IMR-90 (cell line): ENCODE measurements at regions not wholly inside any gene's neighbourhood (a gene's known extent, or its start where the extent isn't known, plus 50 kb on each side); places are given as distances from the start of the nearest gene placed in this dataset.
A peak's percentile ranks its signal among the peaks of the same experiment; 100 is the strongest.

Source experiments
- ATAC-seq: fragments of 200-7000 bp; cut with Tn5 transposase; 2 replicates; pipeline ENCODE4 v1.9.1; 2020; ENCODE audit warnings: low read depth, mild to moderate bottlenecking, moderate library complexity
- BruUV-seq: library from RNA; stranded (reverse); fragments of 400-500 nt; replicated peaks from 2 replicates; lab custom pipeline; 2021; lab: Mats Ljungman, UMichigan
- CTCF ChIA-PET: fragments of 300-600 bp; formaldehyde crosslinking; extraction: SDS; loops from one replicate; lab custom pipeline; 2021; ENCODE audit warnings: antibody characterized with exemption; lab: Yijun Ruan, JAX
- POLR2A ChIA-PET: fragments of 300-600 bp; sonication (Branson Sonifier 250); formaldehyde crosslinking; loops from one replicate; lab custom pipeline; 2022; ENCODE audit warnings: antibody characterized with exemption; ENCODE audit not compliant: unreplicated experiment; lab: Charles Lee
- DNase-seq: peaks from one replicate; pipeline ENCODE4 v3.0.0; 2013
- H2AFZ ChIP-seq: replicated peaks from 2 replicates; pipeline ENCODE3; 2013; ENCODE audit warnings: low read length, mild to moderate bottlenecking; ENCODE audit not compliant: poor library complexity
- H2AK5ac ChIP-seq: 2 replicates; pipeline ENCODE4 v1.6.1; 2013; ENCODE audit warnings: low read depth, low read length, inconsistent platforms
- H2AK9ac ChIP-seq: replicated peaks from 2 replicates; pipeline ENCODE3; 2013; ENCODE audit warnings: mild to moderate bottlenecking, low read depth, low read length, moderate library complexity; ENCODE audit not compliant: poor library complexity
- H2BK120ac ChIP-seq: 2 replicates; pipeline ENCODE4 v1.6.1; 2013; ENCODE audit warnings: low read depth, low read length, inconsistent platforms
- H2BK15ac ChIP-seq: 3 replicates; pipeline ENCODE4 v1.6.1; 2013; ENCODE audit warnings: low read depth, low read length, inconsistent platforms
- H2BK20ac ChIP-seq: 2 replicates; pipeline ENCODE4 v1.6.1; 2013; ENCODE audit warnings: low read depth, mild to moderate bottlenecking, inconsistent platforms, low read length, moderate library complexity
- H2BK5ac ChIP-seq: 2 replicates; pipeline ENCODE4 v1.6.1; 2013; ENCODE audit warnings: mild to moderate bottlenecking, low read depth, low read length, inconsistent platforms; ENCODE audit not compliant: poor library complexity, severe bottlenecking
- H3K14ac ChIP-seq: replicated peaks from 2 replicates; pipeline ENCODE4 v1.6.1; 2013; ENCODE audit warnings: low read depth, low read length, inconsistent platforms
- H3K18ac ChIP-seq: 2 replicates; pipeline ENCODE4 v1.6.1; 2013; ENCODE audit warnings: low read depth, low read length, control low read depth
- H3K23ac ChIP-seq: 2 replicates; pipeline ENCODE4 v1.6.1; 2013; ENCODE audit warnings: low read depth, low read length, inconsistent platforms
- H3K27ac ChIP-seq: 2 replicates; pipeline ENCODE4 v1.5.1; 2013; ENCODE audit warnings: mild to moderate bottlenecking, control low read depth, low read length; ENCODE audit not compliant: insufficient read depth
- H3K27me3 ChIP-seq: 2 replicates; pipeline ENCODE4 v1.6.1; 2013; ENCODE audit warnings: low read length; ENCODE audit not compliant: control insufficient read depth, insufficient read depth
- H3K36me3 ChIP-seq: 2 replicates; pipeline ENCODE4 v1.6.1; 2013; ENCODE audit warnings: low read length, mixed read lengths; ENCODE audit not compliant: control insufficient read depth, insufficient read depth
- H3K4ac ChIP-seq: 2 replicates; pipeline ENCODE4 v1.6.1; 2013; ENCODE audit warnings: low read depth, low read length, inconsistent platforms
- H3K4me1 ChIP-seq: 2 replicates; pipeline ENCODE4 v1.6.1; 2013; ENCODE audit warnings: low read length, mixed read lengths; ENCODE audit not compliant: control insufficient read depth, insufficient read depth
- H3K4me2 ChIP-seq: 2 replicates; pipeline ENCODE4 v1.6.1; 2013; ENCODE audit warnings: low read depth, mild to moderate bottlenecking, control low read depth, low read length, moderate library complexity
- H3K4me3 ChIP-seq: 2 replicates; pipeline ENCODE4 v1.5.1; 2013; ENCODE audit warnings: low read depth, mild to moderate bottlenecking, control low read depth, low read length, moderate library complexity; ENCODE audit not compliant: insufficient read depth
- H3K56ac ChIP-seq: 2 replicates; pipeline ENCODE4 v1.6.1; 2013; ENCODE audit warnings: low read length, inconsistent platforms; ENCODE audit not compliant: insufficient read depth; ENCODE audit errors: extremely low read depth
- H3K79me1 ChIP-seq, 2 experiments: 2 replicates each; pipeline ENCODE4 v1.6.1; 2013; ENCODE audit warnings: low read length in 2 of 2, inconsistent platforms in 1 of 2, low read depth in 1 of 2
- H3K9ac ChIP-seq: 2 replicates; pipeline ENCODE4 v1.6.1; 2013; ENCODE audit warnings: low read depth, low read length, control low read depth
- H3K9me1 ChIP-seq: 2 replicates; pipeline ENCODE4 v1.6.1; 2013; ENCODE audit warnings: low read length, inconsistent platforms; ENCODE audit not compliant: insufficient read depth
- H3K9me3 ChIP-seq: 2 replicates; pipeline ENCODE4 v1.6.1; 2013; ENCODE audit warnings: low read length; ENCODE audit not compliant: control insufficient read depth, insufficient read depth
- H4K20me1 ChIP-seq: 2 replicates; pipeline ENCODE4 v1.6.1; 2013; ENCODE audit warnings: low read length, inconsistent platforms; ENCODE audit not compliant: insufficient read depth
- H4K5ac ChIP-seq: 2 replicates; pipeline ENCODE4 v1.6.1; 2013; ENCODE audit warnings: mild to moderate bottlenecking, low read depth, low read length, control low read depth
- H4K8ac ChIP-seq, 2 experiments: 2 replicates each; pipeline ENCODE4 v1.6.1; 2013; ENCODE audit warnings: low read depth in 2 of 2, low read length in 2 of 2, control low read depth in 1 of 2, inconsistent platforms in 1 of 2
- H4K91ac ChIP-seq: 2 replicates; pipeline ENCODE4 v1.6.1; 2013; ENCODE audit warnings: low read depth, low read length, inconsistent platforms; ENCODE audit not compliant: insufficient read depth
- CHD1 ChIP-seq: IDR thresholded peaks from 2 replicates; pipeline ENCODE4 v1.6.1; 2012; ENCODE audit warnings: low read depth, low read length, improper control_type of control experiment
- MAZ ChIP-seq: IDR thresholded peaks from 2 replicates; pipeline ENCODE4 v1.6.1; 2012; ENCODE audit warnings: low read depth, mild to moderate bottlenecking, low read length, improper control_type of control experiment, moderate library complexity, borderline replicate concordance
- RCOR1 ChIP-seq: IDR thresholded peaks from 2 replicates; pipeline ENCODE4 v1.6.1; 2012; ENCODE audit warnings: mild to moderate bottlenecking, low read length, improper control_type of control experiment; ENCODE audit not compliant: insufficient replicate concordance
- RFX5 ChIP-seq: IDR thresholded peaks from 2 replicates; pipeline ENCODE4 v1.8.0; 2012; ENCODE audit warnings: low read depth, mild to moderate bottlenecking, low read length, moderate library complexity
- WGBS, 2 experiments: methylation state at CpG; one replicate each; pipeline versions ENCODE4 v1.1.5 to v1.1.7; 2013; ENCODE audit warnings: missing lambda C conversion rate in 2 of 2; ENCODE audit not compliant: insufficient read length in 1 of 2; ENCODE audit errors: extremely low coverage in 2 of 2; 5-methylcytosine and 5-hydroxymethylcytosine counted together
- dilution Hi-C: fragments of 300-500 bp; cut with HindIII; formaldehyde crosslinking; loops from one replicate; pipeline ENCODE4 v1.14.3; 2018; ENCODE audit warnings: low sequenced_read_pairs; ENCODE audit not compliant: unreplicated experiment
- in situ Hi-C: fragments of 300-500 bp; cut with MboI; formaldehyde crosslinking; loops from 3 replicates; pipeline ENCODE4 v1.14.3; 2019; ENCODE audit warnings: low sequenced_read_pairs, inconsistent platforms, mixed read lengths
- intact Hi-C: fragments of 100-400 bp; cut with micrococcal nuclease; formaldehyde crosslinking; loops from 2 replicates; pipeline ENCODE4 v1.10.0; 2022

GRCh38 chrX:42530027-42530426, 247.9 kb downstream of the PPP1R2C start:
- Histone ChIP-seq H4K5ac (no peak overlapping the region), H3K9ac (no peak overlapping the region), H2BK15ac (no peak overlapping the region), H3K4me2 (no peak overlapping the region), H4K91ac (no peak overlapping the region), H2BK5ac (no peak overlapping the region), H3K27me3 (no peaks in the 10 kb centered on the region), H2AK5ac (no peak overlapping the region), H2BK20ac (no peak overlapping the region), H4K20me1 (no peaks in the 10 kb centered on the region), H3K79me1 (no peaks in the 10 kb centered on the region), H2BK120ac (no peak overlapping the region), H2AFZ (no peak overlapping the region), H3K27ac (no peak overlapping the region), H3K14ac (no peak overlapping the region), H3K36me3 (no peaks in the 10 kb centered on the region), H2AK9ac (no peak overlapping the region), H3K4me1 (no peaks in the 10 kb centered on the region), H3K4me3 (no peak overlapping the region), H3K9me3 (no peaks in the 10 kb centered on the region), H3K18ac (no peak overlapping the region), H3K9me1 (no peaks in the 10 kb centered on the region), H4K8ac (no peak overlapping the region), H3K23ac (no peak overlapping the region), H3K4ac (no peak overlapping the region), H3K56ac (no peak overlapping the region)
- dilution Hi-C loops = no loop called here
- ChIA-PET CTCF (no interaction called here), POLR2A (no interaction called here)
- intact Hi-C loops = no loop called here
- DNase-seq (peak; percentile 28), ATAC-seq (no peak)
- BruUV-seq = no TSS peak
- TF ChIP-seq RCOR1 = no peak
- TF ChIP-seq MAZ = no peak
- TF ChIP-seq CHD1 = no peak
- no peak for TF ChIP-seq RFX5
- in situ Hi-C loops = no loop called here
- no CpG with 5 or more reads among the region's 1 CpG for WGBS, 2 experiments
